ENCODE measurements at regions not wholly inside any gene's neighbourhood (a gene's known extent, or its start where the extent isn't known, plus 50 kb on each side); places are given as distances from the start of the nearest gene placed in this dataset.
"Not testable (repeated sequence)": the region's sequence is repeated elsewhere in the genome, so short reads cannot be mapped to it uniquely, and the experiment has no call there.

DNA sequence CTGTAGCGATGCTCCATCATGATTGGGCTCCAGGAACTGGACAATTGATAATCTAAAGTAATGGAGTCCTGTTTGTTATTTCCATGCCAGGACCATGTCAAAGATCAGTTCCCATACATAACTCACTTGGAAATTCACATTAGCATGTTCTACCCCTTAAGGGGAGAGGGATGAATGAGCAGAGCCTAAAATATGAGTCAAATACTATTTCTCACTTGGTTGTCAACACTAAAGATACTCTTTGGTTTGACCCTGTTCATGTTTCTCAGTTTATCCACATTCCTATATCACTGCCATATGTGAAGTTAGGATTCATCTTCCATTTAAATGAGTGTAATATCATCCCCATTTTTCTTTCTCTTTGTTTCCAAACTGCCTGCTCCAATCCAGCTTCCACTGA, 321.6 kb upstream of the PAPPA start:
- H3K27ac ChIP-seq = no peak overlapping the region
- H3K4me1 ChIP-seq = no peaks in the 10 kb centered on the region
- intact Hi-C loops (cut with DNase I; ENCODE audit: low total_unique reads) = no loop called here
- TF ChIP-seq, protein P1, sequence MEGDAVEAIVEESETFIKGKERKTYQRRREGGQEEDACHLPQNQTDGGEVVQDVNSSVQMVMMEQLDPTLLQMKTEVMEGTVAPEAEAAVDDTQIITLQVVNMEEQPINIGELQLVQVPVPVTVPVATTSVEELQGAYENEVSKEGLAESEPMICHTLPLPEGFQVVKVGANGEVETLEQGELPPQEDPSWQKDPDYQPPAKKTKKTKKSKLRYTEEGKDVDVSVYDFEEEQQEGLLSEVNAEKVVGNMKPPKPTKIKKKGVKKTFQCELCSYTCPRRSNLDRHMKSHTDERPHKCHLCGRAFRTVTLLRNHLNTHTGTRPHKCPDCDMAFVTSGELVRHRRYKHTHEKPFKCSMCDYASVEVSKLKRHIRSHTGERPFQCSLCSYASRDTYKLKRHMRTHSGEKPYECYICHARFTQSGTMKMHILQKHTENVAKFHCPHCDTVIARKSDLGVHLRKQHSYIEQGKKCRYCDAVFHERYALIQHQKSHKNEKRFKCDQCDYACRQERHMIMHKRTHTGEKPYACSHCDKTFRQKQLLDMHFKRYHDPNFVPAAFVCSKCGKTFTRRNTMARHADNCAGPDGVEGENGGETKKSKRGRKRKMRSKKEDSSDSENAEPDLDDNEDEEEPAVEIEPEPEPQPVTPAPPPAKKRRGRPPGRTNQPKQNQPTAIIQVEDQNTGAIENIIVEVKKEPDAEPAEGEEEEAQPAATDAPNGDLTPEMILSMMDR (IDR thresholded peaks at IDR 0.05) = no peak
- no peak for TF ChIP-seq POLR2A (IDR thresholded peaks at IDR 0.05)
- H3K4me3 ChIP-seq = no peak overlapping the region
- no peaks in the 10 kb centered on the region for H3K9me3 ChIP-seq
- DNase-seq = no peak
- H3K36me3 ChIP-seq = no peaks in the 10 kb centered on the region
- H3K27me3 ChIP-seq = no peaks in the 10 kb centered on the region

DNA sequence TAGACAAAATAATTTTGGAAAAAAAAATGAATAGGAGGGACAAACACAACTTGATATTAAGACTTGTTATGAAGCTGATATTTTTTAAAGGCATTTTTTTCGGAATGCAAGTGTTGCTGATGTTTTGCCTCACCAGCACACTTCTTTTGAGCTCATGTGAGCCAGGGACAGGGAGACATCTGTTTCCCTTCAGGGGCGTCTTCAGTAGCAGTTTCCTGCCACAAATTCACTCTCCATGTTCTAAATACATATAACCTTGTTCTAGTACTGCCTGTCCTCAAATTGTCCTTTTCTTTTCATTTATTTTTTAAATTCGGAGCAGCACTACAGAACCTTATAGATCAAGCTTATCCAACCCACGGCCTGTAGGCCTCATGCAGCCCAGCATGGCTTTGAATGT, 316.0 kb upstream of the PAPPA start:
- Histone ChIP-seq H3K9me3 (no peaks in the 10 kb centered on the region), H3K36me3 (no peaks in the 10 kb centered on the region), H3K4me1 (no peaks in the 10 kb centered on the region), H3K4me3 (no peak overlapping the region), H3K27me3 (no peaks in the 10 kb centered on the region), H3K27ac (no peak overlapping the region)
- TF ChIP-seq, protein P1 (IDR thresholded peaks at IDR 0.05) = no peak
- no peak for TF ChIP-seq POLR2A (IDR thresholded peaks at IDR 0.05)
- no peak for DNase-seq
- intact Hi-C loops (cut with DNase I; ENCODE audit: low total_unique reads) = no loop called here

DNA sequence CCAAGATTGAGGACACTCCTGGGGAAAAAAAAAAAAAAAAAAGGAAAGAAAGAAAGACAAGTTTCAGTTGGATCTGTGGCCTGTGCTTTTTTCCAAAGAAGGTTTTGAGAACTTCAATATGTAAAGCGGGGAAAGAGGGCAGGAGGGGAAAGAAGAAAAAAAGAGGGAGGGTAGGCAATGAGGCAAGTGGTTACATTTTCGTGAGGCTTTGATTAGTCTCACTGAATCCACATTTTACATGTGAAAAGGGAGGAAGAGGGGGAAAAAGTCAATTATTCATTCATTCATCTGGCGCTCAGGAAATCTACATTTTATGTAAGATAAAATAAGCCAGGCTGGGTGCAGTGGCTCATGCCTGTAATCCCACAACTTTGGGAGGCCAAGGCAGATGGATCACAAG, 315.2 kb upstream of the PAPPA start:
- TF ChIP-seq, protein P1 (IDR thresholded peaks at IDR 0.05) = no peak
- TF ChIP-seq POLR2A (IDR thresholded peaks at IDR 0.05) = no peak
- Histone ChIP-seq H3K4me3 (no peak overlapping the region), H3K36me3 (no peaks in the 10 kb centered on the region), H3K27ac (no peak overlapping the region), H3K4me1 (no peaks in the 10 kb centered on the region), H3K9me3 (no peaks in the 10 kb centered on the region), H3K27me3 (no peaks in the 10 kb centered on the region)
- no peak for DNase-seq
- intact Hi-C loops (cut with DNase I; ENCODE audit: low total_unique reads) = no loop called here

DNA sequence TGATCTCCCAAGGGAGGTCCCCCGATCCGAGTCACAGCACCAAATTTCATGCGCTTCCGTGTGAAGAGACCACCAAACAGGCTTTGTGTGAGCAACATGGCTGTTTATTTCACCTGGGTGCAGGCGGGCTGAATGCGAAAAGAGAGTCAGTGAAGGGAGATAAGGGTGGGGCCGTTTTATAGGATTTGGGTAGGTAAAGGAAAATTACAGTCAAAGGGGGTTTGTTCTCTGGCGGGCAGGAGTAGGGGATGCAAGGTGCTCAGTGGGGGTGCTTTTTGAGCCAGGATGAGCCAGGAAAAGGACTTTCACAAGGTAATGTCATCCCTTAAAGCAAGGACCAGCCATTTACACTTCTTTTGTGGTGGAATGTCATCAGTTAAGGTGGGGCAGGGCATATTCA, 309.2 kb upstream of the PAPPA start:
- DNase-seq; intact Hi-C loops (cut with DNase I; ENCODE audit: low total_unique reads); H3K4me1 ChIP-seq; H3K27ac ChIP-seq; H3K9me3 ChIP-seq; H3K36me3 ChIP-seq; H3K4me3 ChIP-seq; H3K27me3 ChIP-seq: not testable (repeated sequence)

DNA sequence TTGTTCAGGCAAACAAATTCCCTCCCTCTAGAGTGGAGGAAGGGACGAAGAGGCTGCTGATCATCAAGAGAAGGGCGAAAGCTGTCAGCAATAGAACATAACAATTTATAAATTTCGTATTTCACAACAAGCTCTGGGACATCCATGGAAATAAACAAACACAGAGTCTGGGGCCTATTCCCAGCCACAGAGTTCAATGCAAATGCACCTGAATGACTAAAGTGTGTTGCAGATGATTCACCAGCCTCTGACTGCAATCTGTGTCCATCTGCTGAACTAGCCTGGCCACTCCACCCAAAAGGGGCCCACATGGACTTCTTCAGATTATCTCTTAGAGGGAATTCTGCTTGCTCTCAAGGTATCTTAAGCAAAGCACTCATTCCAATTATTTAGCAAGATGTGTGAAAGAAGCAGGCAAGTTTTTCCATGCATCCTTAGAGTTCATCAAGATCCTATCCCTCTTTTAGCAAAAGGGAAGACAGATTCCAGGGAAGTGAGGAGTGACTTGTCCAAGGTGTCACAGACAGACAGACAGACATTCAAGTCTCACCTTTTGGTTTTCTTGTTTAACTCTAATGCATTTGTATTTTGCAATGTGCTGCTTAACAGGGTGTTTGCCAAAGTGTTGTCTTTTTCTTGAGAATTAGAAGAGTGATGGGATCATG, 307.8 kb upstream of the PAPPA start:
- Histone ChIP-seq H3K27me3 (no peaks in the 10 kb centered on the region), H3K4me3 (no peak overlapping the region), H3K27ac (no peak overlapping the region), H3K4me1 (no peaks in the 10 kb centered on the region), H3K9me3 (no peaks in the 10 kb centered on the region), H3K36me3 (no peaks in the 10 kb centered on the region)
- no peak for TF ChIP-seq POLR2A (IDR thresholded peaks at IDR 0.05)
- TF ChIP-seq, protein P1 (IDR thresholded peaks at IDR 0.05) = no peak
- intact Hi-C loops (cut with DNase I; ENCODE audit: low total_unique reads) = no loop called here
- DNase-seq = no peak

DNA sequence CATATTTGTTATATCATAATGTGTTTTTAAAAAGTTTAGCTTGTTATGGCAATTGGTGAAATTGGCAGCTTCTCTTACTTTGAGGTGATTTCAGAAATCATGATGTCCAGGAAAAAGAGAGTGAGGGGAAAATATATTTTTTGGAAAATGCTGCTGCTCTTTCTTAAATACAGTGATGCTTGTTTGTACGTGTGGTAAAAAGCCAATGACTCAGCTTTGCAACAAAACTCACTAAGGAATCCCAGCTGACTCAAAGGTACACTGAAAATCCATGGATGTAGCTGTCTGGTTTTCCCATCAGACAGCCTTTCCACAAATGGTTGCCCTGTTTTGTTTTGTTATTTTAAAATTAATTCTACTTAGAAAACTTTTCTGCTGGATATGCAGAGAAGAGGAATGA, 306.4 kb upstream of the PAPPA start:
- no peak overlapping the region for H3K4me3 ChIP-seq
- no peak for TF ChIP-seq POLR2A (IDR thresholded peaks at IDR 0.05)
- TF ChIP-seq, protein P1 (IDR thresholded peaks at IDR 0.05) = no peak
- DNase-seq = no peak
- no peaks in the 10 kb centered on the region for H3K36me3 ChIP-seq
- H3K9me3 ChIP-seq = no peaks in the 10 kb centered on the region
- no peaks in the 10 kb centered on the region for H3K27me3 ChIP-seq
- H3K27ac ChIP-seq = no peak overlapping the region
- no peaks in the 10 kb centered on the region for H3K4me1 ChIP-seq
- intact Hi-C loops (cut with DNase I; ENCODE audit: low total_unique reads) = no loop called here
